ENCODE measurements at regions not wholly inside any gene's neighbourhood (a gene's known extent, or its start where the extent isn't known, plus 50 kb on each side); places are given as distances from the start of the nearest gene placed in this dataset.
"Not testable (repeated sequence)": the region's sequence is repeated elsewhere in the genome, so short reads cannot be mapped to it uniquely, and the experiment has no call there.

DNA sequence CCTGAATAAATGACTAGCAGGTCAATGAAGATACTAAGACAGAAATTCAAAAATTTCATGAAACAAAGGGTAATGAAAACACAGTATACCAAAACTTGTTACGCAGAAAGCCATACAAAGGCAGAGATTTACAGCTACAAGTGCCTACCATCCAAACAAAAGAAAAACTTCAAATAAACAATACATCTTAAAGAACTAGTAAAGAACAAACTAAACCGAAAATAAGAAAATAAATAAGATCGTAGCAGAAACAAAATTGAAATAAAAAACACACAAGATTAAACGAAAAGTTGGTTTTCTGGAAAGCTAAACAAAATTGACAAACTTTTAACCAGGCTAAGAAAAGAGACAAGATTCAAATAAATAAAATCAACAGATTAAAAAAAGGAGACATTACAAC lies 51.5 kb downstream of the VPREB1 start:
- H3K9me3 ChIP-seq; intact Hi-C loops (cut with DNase I); H3K4me1 ChIP-seq; ATAC-seq; H3K27ac ChIP-seq; H3K4me3 ChIP-seq; DNase-seq; H3K27me3 ChIP-seq; H3K36me3 ChIP-seq: not testable (repeated sequence)
- 89% methylated on average over 4 of the region's 4 CpGs for WGBS (ENCODE audit: insufficient coverage, low coverage, low lambda C conversion rate, missing lambda C conversion rate)

DNA sequence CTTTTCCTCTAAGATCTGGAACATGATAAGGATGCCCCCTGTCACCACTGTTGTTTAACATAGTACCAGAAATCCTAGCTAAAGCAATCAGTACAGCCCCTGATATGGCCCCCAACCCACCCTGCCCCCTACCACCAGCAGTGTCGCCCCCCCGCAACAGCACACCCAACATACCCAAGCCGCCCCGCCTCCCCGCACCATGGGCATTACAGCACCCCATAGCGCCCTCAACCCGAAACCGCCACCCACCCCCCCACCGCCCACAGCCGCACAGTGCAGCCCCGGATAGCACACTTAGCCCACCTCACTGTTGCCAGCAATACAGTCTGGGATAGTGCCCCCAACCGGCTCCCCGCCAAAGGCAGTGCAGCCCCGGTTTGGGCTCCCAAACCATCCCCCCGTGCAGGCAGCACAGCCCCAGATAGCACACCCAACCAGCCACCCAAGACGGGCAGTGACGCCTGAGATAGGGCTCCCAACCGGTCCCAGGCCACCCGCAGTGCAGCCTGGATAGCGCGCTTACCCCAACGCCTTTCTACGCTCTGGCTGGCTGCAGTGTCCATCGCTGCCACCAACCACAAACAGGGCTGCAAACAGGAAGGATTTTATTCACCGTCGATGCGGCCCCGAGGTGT lies 52.7 kb downstream of the VPREB1 start:
- intact Hi-C loops (cut with DNase I); H3K9me3 ChIP-seq; H3K27me3 ChIP-seq; H3K4me1 ChIP-seq; DNase-seq; H3K36me3 ChIP-seq; ATAC-seq: not testable (repeated sequence)
- WGBS (ENCODE audit: insufficient coverage, low coverage, low lambda C conversion rate, missing lambda C conversion rate) = 0% methylated on average over 2 of the region's 28 CpGs
- peak overlapping the region; percentile 79 to 83 (median 79) for H3K4me3 ChIP-seq
- H3K27ac ChIP-seq = peak overlapping the region in 1 of 3 donors; percentile 49

DNA sequence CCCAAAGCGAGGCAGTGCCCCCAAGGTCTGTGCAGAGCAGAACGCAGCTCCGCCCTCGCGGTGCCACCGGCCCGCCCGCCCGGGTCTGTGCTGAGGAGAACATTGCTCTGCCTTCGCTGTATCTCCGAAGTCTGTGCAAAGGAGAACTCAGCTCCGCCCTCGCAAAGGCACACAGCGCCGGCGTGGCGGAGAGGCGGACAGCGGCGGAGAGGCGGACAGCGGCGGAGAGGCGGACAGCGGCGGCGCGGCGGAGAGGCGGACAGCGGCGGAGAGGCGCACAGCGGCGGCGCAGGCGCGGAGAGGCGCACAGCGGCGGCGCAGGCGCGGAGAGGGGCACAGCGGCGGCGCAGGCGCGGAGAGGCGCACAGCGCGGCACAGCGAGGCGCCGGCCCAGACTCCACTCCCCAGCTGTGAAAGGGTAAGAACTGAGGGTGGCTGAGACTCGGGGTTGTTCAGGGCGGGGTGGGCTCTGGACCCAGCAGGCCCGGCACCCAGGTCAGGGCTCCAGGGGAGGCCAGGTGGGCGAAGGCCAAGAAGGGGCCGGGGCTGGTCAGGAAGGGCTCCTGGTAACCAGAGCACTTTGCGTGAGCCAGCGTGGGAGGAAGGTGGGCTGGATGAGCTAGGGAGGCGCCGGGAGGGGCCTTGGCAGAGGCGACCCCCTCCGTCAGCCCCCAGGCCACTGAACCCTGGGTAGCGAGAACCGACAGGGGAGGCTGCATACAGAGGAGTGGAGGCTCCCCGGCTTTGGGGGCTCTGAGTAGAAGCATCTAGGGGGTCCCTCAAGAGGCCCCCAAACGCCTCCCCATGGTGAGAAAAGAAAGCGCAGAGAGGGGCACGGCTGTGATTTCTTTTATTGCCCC lies 53.4 kb downstream of the VPREB1 start:
- intact Hi-C loops (cut with DNase I) = not testable (repeated sequence)
- 0% methylated on average over 10 of the region's 72 CpGs for WGBS (ENCODE audit: insufficient coverage, low coverage, low lambda C conversion rate, missing lambda C conversion rate)

DNA sequence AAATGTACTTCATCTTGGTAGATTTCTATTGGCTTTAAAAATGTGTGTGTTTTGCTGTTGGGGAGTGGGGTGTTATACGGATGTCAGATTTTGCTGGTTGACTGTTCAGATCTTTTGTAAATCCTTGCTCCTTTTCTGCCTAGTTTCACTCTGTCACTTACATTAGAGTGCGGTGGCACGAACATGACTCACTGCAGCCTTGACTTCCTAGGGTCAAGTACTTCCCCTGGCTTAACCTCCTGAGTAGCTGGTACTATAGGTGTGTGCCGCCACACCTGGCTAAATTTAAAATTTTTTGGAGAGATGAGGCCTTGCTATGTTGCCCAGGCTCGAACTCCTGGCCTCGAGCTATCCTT lies 54.0 kb downstream of the VPREB1 start:
- 0% methylated on average over 4 of the region's 6 CpGs for WGBS (ENCODE audit: insufficient coverage, low coverage, low lambda C conversion rate, missing lambda C conversion rate)
- ATAC-seq; intact Hi-C loops (cut with DNase I); H3K9me3 ChIP-seq; H3K27me3 ChIP-seq; H3K4me1 ChIP-seq; DNase-seq; H3K36me3 ChIP-seq: not testable (repeated sequence)
- H3K27ac ChIP-seq = peak overlapping the region in 1 of 3 donors; percentile 49
- H3K4me3 ChIP-seq = peak overlapping the region; percentile 79 to 83 (median 79)

More for the DNA sequence above, 53.4 kb downstream of the VPREB1 start:
- H3K36me3 ChIP-seq, H3K27me3 ChIP-seq, H3K4me1 ChIP-seq, H3K9me3 ChIP-seq: not testable (repeated sequence)
- peak overlapping the region; percentile 79 to 83 (median 79) for H3K4me3 ChIP-seq
- ATAC-seq (peak; percentile 94 to 100 (median 97)), DNase-seq (peak; percentile 69 to 73 (median 72))
- peak; percentile 66 for TF ChIP-seq POLR2A (IDR thresholded peaks at IDR 0.05)
- TF ChIP-seq, protein P1, sequence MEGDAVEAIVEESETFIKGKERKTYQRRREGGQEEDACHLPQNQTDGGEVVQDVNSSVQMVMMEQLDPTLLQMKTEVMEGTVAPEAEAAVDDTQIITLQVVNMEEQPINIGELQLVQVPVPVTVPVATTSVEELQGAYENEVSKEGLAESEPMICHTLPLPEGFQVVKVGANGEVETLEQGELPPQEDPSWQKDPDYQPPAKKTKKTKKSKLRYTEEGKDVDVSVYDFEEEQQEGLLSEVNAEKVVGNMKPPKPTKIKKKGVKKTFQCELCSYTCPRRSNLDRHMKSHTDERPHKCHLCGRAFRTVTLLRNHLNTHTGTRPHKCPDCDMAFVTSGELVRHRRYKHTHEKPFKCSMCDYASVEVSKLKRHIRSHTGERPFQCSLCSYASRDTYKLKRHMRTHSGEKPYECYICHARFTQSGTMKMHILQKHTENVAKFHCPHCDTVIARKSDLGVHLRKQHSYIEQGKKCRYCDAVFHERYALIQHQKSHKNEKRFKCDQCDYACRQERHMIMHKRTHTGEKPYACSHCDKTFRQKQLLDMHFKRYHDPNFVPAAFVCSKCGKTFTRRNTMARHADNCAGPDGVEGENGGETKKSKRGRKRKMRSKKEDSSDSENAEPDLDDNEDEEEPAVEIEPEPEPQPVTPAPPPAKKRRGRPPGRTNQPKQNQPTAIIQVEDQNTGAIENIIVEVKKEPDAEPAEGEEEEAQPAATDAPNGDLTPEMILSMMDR (IDR thresholded peaks at IDR 0.05) = peak; percentile 5 to 24 (median 10)
- peak overlapping the region; percentile 36 to 60 (median 49) for H3K27ac ChIP-seq

DNA sequence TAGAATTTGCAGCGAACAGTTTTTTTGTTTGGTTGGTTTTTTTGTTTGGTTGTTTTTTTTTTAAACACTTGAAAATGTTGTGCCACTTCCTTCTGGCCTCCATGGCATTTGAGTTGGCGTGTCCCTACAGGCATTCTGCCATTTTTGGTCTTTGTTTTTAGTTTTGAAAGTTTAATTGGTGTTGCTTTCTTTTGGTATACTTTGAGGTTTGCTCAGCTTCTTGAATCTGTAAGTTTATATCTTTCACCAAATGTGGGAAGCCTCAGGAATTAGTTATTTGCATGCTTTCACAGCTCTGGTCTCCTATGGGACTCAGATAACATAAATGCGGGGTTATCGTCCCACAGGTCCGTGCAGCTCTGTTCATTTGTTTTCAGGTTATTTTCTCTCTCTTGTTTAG lies 55.9 kb downstream of the VPREB1 start:
- H3K4me3 ChIP-seq; H3K36me3 ChIP-seq; intact Hi-C loops (cut with DNase I); H3K9me3 ChIP-seq; H3K27ac ChIP-seq; DNase-seq; H3K27me3 ChIP-seq; ATAC-seq; H3K4me1 ChIP-seq: not testable (repeated sequence)
- 88% methylated on average over 5 of the region's 5 CpGs for WGBS (ENCODE audit: insufficient coverage, low coverage, low lambda C conversion rate, missing lambda C conversion rate)

DNA sequence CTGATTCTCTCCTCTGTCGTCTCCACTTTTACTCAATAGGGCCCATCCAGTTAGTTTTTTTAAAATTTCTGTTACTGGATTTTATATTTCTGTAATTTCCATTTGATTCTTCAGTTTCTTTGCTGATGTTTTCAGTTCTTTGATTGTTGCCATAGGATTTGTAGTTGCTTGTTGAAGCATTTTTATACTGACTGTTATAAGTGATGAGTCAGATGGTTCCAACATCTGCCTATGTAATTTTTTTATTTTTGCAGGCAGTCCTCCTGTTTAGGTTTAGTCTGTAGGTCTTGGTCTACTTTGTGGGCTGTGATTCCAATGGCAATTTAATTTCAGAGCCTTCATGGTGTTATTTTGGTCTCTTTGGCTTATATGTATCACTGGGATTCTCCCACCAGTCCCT lies 56.4 kb downstream of the VPREB1 start:
- H3K4me3 ChIP-seq; intact Hi-C loops (cut with DNase I); H3K36me3 ChIP-seq; ATAC-seq; H3K9me3 ChIP-seq; H3K27ac ChIP-seq; H3K4me1 ChIP-seq; H3K27me3 ChIP-seq; DNase-seq: not testable (repeated sequence)
- WGBS (ENCODE audit: insufficient coverage, low coverage, low lambda C conversion rate, missing lambda C conversion rate) = 100% methylated on average over 1 of the region's 1 CpG

DNA sequence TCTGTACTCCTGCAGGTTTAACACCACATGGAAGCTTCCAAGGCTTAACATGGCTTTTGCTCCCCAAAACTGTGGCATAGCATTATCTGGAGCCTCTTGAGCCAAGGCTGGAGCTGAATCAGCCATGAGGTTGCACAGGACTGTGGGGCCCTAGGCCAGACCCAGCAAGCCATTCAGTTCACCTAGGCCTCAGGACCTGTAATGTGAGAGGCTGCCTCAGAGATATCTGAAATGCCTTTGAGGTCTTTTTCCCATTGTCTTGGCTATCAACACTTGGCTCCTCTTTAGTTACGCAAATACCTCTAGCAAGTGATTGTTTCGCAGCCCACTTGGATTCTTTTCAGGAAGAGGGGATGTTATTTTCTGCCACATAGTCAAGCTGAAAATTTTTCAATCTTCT lies 72.0 kb downstream of the VPREB1 start:
- DNase-seq (no peak), ATAC-seq (no peak)
- H3K9me3 ChIP-seq = no peaks in the 10 kb centered on the region
- WGBS (ENCODE audit: insufficient coverage, low coverage, low lambda C conversion rate, missing lambda C conversion rate) = 100% methylated on average over 1 of the region's 2 CpGs
- H3K27ac ChIP-seq = no peak overlapping the region
- no peak overlapping the region for H3K4me3 ChIP-seq
- H3K27me3 ChIP-seq = no peaks in the 10 kb centered on the region
- no peaks in the 10 kb centered on the region for H3K4me1 ChIP-seq
- intact Hi-C loops (cut with DNase I) = no loop called here
- no peak for TF ChIP-seq POLR2A (IDR thresholded peaks at IDR 0.05)
- TF ChIP-seq, protein P1 (IDR thresholded peaks at IDR 0.05) = no peak
- H3K36me3 ChIP-seq = peaks cover 0 to 8% (median 4%) of the 10 kb centered on the region in 4 donors

Measured in right lobe of liver (tissue), 6 donors.